NCI-H345 (cell line): ENCODE measurements at regions not wholly inside any gene's neighbourhood (a gene's known extent, or its start where the extent isn't known, plus 50 kb on each side); places are given as distances from the start of the nearest gene placed in this dataset.
"Not testable (repeated sequence)": the region's sequence is repeated elsewhere in the genome, so short reads cannot be mapped to it uniquely, and the experiment has no call there.

Source experiments
- DNase-seq: peaks from one replicate; lab custom pipeline; 2025; lab: John Stamatoyannopoulos, UW

DNA sequence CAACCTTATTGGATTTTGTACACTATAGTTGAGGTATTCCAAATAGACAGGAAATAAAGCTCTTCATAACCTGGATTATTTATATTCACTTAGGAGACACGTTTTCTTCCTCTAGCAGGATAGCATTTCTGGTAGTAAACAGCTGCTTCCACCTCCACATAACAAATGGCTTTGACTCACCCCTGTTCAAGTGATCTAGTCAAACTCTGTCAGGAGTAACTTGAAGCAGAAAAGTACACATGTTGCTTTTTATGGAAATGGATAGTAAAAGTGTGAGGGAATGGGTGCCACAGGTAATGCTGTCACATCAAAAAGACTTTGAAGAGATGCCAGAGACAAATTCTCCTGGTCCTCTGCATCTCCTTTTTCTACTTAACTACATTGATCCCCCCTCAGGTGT, 258.7 kb upstream of the SLC7A11 start:
- no peak for DNase-seq

DNA sequence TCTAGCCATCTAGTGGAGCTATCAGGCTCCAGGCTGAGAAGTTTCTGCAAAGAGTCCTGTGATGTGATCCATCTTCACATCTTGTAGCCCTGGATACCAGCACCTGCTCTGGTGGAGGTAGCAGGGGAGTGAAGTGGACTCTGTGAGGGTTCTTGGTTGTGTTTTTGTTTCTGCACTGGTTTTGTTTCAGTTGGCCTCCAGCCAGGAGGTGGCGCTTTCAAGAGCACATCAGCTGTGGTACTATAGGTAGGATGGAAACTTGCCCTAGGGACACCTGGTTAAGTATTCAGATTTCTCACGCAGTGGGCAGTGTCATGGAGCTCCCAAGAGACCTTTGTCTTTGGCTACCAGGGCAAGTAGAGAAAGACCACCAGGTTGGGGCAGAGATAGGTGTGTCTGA, 257.5 kb upstream of the SLC7A11 start:
- peak; percentile 19 for DNase-seq

DNA sequence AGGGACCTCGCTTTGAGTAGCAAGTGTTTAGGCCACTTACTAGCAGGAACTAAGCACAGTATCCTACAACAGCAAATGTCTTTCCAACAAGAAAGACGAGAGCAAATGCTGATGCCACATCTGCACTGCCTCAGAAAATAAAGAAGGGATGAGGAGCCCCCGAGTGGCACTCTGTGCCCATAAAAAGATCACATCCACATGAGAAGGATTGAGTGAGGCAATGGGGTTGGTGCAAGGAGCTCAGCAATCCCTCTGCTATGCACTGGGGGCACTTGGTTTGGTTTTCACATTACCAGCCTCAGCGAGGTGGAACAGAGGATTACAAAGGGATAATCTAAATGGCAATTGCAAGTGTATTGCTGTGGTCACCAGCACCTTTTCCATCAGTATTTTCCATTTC, 252.8 kb upstream of the SLC7A11 start:
- peak; percentile 13 for DNase-seq

DNA sequence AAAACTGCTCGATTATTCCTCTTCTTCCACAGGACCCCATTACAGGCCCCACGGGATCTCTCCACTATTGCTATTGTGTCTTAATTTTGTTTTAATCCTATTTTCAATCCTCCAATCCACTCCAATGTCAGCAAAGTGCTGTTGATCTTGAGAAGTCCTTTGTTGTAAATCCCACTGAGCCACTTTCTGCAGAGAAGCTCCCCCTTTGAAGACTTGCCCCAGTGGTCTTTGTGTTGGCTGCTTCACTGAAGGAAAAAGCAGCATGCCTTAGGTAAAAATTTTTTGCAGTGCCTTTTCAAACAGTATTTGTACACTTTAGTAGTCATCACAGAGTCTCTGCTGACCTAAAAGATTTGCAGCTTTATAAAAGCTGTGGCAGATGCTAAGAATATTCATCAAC, 252.0 kb upstream of the SLC7A11 start:
- DNase-seq: no peak

DNA sequence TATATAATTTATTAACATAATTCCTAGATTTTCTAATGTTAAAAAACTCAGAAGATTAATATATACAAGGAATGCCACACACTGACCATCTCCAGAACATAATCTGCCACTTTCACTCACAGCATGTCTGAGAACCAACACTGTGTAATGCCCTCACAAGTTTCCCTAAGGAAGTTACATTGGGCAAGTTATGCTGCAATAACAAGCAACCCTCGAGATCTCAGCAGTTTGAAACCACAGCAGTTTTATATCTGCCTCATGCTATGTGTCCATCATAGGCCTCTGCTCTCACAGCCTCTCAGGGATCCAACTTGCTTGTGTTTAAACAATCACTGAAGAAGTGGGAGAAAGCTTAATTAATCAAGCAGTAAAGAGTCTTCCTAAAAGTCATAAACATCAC, 250.0 kb upstream of the SLC7A11 start:
- DNase-seq: no peak

DNA sequence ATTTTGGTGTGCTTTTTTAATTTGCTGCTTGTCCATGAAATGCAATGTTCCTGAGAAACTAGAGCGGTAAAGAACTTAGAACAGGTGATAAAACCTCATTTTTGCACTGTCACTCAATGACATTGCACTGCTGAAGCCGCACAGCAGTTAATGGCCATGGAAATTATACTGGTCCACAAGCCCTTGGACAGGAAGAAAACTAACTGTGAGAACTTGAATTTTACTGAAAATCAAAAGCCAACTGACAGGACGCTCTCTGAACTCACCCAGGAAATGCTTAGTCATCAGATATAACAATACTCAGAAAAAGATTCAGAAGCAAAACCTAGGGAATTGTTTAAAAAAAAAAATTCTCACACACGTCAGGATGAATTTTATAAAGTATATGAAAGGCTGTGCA, 246.4 kb upstream of the SLC7A11 start:
- DNase-seq: no peak

DNA sequence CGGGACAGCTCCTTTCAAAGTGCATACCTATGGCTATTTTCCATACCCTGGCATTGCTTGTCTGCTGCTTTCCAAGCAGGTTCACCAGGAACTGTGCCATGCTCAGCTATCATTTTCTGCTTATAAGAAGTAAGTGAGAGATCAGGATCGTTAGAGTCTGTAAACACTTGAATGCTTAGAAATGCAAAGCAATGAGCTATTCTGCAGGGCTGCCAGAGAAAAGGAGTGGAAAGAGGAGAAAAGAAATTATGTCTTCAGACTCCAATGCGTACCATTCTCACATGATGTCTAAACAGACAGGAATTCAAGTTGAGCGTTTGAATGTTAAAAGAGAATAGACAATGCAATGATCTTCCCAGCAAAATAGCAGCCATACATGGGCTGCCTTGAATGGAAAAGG, 245.5 kb upstream of the SLC7A11 start:
- no peak for DNase-seq

DNA sequence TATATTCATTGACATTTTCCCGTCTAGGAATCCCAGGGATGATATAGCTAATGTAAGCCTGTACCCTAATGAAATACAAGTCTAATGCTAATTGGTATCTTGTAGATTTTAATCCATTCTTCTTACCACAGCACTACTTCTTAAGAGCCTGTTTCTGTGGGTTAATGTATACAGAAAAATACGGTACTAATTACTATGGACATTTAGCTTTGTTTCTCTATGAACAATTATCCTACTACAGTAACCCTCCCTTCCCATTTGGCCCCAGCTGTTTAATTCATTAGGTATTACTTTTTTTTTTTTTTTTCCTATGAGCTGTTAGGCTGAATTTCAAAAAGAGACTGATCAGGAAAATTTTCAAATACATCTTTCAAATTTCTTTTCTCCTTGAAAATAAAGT, 245.1 kb upstream of the SLC7A11 start:
- no peak for DNase-seq

DNA sequence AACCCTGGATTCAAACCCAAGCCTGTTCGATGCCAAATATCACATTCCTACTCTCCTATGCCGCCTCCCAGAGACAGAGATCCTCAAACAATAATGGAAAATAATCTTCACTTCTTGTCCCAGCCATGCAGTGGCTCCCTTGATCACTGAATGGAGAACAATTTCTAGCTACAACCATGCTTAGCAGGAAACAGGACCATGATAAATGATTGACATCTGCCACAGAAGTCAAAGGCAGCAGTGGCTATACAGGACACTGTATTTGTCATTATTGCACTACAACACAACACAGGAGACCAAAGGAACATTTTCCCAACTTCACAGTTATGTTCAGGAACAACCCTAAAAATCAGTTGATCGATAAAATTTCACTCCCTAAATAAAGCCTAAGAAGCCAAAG, 243.3 kb upstream of the SLC7A11 start:
- no peak for DNase-seq

DNA sequence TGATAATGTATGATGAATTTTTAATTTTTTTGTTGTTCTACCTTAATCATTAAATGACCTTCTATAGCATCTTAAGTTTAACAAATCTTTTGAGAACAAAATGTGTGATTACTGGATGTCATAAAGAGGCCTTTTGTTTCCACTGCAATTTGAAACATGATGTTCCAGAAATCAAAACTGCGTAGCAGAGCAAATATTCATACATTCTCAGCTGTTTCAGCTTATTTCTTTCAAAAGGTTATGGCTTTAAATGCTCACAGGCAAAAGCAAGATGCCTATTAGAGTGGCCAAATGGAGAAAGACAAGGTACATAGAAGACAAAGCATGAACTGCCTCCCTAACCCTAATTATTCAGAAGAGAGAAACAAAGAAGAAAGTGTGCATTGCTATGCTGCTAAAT, 233.0 kb upstream of the SLC7A11 start:
- DNase-seq: no peak

DNA sequence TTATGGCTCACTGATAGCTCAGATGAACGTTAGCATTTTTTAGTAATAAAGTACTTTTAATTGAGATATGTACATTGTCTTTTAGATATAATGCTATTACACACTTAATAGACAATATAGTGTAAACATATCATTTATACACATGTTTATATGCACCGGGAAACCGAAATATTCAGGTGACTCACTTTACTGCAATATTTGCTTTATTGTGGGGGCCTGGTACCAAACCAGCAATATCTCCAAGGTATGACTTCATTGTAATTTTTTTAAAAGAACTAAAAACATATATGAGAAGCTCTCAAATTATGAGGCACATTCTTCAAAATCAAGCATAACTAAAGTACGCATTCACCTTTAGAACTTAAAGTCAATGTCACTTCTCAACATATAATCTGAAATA, 231.2 kb upstream of the SLC7A11 start:
- DNase-seq: no peak

DNA sequence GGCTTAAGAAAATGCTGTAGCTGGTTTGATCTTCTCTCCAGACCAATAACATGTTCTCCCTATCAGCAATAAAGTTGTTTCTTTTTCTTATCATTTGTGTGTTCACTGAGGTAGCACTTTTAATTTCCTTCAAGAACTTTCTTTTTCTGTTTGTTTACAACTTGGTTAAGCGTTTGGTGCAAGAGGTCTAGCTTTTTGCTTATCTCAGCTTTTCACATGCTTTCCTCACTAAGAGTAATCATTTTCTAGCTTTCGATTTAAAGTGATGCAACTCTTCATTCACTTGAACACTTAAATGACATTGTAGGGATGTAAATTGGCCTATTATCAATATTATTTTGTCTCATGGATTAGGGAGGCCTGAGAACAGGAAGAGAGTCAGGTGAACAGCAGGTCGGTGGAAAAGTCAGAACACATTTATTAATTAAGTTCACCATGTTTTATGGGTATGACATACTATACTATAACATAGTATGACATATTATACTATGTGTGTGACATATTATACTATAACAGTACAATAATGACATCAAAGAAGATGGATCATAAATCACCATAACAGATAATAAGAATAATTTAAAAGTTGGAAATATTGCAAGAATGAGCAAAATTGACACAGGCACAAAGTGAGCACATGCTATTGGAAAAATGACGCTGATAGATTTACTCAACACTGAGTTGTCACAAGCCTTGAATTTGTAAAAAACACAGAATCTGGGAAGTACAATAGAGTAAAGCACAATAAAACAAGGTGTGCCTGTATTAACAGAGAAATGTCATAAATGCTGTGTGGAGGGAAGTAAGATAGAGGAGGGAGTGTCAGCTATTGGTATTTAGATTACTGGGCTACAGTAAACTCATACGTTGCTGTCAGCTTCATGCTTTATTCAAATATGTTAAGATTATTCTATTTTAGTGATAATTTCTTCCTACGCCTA, 218.6 kb upstream of the SLC7A11 start:
- no peak for DNase-seq

DNA sequence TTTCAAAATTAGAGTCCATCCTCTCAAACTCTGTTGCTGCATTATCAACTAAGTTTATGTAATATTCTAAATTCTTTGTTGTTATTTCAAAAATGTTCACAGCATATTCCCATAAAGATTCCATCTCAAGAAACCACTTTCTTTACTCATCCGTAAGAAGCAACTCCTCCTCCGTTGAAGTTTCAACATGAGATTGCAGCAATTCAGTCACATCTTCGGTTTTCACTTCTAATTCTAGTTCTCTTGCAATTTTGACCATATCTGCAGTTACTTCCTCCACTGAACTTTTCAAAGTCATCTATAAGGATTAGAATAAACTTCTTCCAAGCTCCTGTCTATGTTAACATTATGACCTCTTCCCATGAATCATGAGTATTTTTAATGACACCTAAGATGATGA, 216.6 kb upstream of the SLC7A11 start:
- no peak for DNase-seq

DNA sequence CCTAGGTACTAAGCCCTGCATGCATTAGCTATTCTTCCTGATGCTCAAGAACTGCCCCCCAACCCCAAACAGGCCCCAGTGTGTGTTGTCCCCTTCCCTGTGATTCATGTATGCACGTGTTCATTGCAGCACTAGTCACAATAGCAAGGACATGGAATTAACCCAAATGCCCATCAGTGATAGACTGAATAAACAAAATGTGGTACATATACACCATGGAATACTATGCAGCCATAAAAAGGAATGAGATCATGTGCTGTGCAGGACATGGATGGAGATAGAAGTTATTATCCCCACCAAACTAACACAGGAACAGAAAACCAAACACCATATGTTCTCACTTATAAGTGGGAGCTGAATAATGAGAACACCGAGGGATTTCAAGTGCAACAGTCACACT, 214.2 kb upstream of the SLC7A11 start:
- DNase-seq: not testable (repeated sequence)

DNA sequence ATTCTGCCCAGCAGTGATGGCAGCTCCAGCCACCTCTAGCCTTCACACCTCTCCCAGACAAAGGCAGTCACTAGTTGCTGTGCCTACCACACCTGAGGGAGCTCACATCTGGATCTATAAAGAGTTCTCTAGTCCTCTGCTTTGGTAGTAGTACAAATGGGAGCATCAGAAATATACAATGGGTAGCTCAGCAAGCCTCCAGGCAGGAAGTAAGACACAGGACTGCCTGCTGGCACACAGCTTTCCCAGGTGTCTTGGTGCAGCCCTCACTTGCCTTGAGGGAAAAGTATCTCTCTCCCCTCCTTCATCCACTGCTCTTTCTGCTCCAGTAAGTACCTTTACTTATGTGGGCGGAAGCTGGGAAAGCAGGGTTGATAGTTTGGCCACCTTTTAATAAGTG, 212.9 kb upstream of the SLC7A11 start:
- DNase-seq: no peak

DNA sequence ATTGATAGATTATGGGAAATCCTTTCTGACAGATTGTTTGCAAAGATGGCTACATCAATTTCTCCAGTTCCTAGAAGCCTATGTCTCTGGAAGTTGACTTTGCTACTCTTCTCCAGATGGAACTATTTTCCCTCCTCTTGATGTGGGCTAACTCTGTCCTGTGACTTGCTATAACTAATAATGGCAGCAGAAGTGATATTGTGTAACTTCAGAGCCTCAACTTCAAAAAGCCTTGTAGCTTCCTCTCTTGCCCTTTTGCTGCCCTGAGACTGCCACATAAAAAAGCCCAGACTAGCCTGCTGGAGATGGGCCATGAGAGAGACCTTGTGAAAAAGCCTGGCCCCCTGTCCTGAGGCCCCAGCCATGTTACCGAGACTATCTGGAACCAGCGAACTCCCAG, 210.7 kb upstream of the SLC7A11 start:
- DNase-seq: no peak

DNA sequence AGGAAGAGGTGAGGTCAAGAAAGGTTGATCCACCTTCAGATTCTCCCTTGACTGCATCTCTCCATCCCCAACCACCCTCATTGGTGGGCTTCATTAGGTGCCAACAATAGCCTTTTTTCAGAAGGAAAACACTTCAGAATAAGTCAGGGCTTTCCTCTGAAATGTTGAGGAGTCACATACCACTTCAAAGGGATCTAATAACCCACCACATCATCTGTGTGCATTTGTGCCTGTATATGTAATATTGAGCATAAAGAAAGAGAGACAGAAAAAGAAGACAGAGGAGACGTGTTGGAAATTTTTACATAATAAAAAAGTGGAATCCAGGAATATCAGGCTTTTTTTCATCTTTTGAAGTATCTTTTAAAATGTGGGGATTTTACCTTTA, 209.1 kb upstream of the SLC7A11 start:
- DNase-seq: no peak

DNA sequence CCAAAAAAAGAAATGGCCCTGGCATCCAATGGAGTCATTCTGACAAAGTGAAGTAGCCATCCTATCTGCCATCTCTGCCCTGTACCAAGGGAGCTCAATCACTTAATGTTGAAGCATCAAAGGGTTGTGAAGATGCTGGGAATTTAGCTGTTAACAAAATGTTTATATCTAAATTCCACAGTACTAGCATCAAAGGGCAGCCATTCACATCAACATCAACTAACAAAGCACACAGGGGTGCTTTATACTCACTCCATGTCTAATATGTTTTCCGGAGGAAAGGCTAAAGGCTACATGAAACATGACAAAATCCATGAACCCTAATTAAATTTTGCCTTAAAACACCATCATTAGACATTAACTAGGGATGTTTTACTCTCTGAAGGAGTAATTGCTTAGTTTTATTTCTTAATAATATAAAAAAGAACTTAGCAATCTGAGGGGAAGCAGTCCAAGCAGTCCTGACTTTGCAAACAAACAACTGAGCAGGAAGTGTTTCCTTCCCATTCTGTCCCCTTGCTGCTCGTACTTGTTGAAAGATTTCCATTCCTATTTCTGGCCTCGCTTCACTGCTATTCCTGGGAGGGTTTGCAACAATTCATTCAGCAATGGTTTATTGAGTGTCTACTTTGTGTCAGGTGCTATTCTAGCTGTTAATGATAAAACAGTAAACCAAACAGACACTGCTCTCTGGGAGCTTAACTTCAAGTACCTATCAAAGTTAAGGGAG, 208.6 kb upstream of the SLC7A11 start:
- DNase-seq: no peak

DNA sequence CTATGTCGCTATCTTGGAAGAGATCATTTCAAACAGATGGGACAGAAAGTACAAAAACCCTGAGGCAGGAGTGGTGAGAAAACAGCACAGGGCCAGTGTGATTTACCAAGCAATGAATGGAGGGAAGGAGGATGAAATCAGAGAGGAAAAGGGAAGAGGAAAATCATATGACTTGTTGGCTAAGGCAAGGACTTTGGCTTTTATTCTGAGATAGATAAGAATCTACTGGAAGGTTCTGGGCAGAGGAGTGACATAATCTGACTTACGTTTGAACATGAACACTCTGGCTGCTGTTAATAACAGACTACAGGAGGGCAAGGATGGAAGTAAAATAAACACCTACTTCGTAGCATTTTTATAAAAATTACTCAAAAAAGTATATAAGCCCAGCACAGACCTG, 207.8 kb upstream of the SLC7A11 start:
- no peak for DNase-seq

DNA sequence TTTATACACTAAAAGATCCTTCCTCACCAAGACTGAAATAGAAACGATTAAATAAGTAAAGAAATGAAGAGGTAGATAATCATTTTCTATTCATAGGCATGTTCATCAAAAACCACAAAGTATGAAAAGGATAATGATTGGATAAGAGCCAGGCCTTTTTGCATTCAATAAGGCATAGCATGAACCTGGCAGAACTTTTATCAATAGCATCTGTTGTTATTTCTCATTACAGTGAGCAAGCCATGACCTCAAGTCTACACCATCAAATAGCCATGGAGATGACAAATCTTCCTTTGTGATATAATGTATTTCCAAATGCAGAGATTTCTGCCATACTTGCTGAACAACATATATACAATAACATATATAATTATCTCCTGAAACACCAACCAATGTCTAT, 206.0 kb upstream of the SLC7A11 start:
- no peak for DNase-seq

DNA sequence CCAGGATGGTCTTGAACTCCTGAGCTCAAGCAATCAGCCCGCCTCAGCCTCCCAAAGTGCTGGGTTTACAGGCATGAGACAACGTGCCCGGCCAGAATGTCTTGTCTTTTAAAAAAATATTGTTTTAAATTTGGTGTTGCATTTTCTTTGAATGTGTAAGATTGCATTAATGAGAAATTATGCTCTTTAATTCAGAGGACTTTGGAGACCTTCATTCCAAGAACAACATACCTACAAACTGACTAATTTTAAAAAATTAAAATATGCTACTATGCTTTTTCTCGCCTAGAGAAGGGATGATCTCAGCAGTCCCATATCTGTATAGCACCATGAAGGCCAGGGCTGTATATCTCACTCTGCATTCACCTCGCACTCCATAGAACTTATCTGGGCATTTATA, 204.3 kb upstream of the SLC7A11 start:
- DNase-seq: no peak

DNA sequence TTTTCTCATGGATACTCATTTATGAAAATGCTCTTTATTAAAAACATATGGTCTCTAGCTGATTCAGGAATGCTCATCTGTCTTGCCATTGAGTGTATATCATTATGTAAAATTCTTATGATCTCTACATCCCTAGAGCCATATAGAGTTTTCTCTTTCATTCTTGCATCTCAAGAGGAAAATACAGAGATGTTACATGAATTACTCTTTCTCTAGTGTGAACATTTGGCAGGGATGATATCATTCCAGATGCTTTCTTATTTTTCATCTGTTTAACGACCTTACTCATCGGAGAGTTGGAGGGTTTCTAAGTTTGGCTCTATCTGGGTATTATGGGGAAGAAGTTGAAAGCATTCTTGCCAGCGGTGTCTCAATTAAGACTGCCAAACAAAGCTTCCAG, 202.9 kb upstream of the SLC7A11 start:
- DNase-seq: no peak

DNA sequence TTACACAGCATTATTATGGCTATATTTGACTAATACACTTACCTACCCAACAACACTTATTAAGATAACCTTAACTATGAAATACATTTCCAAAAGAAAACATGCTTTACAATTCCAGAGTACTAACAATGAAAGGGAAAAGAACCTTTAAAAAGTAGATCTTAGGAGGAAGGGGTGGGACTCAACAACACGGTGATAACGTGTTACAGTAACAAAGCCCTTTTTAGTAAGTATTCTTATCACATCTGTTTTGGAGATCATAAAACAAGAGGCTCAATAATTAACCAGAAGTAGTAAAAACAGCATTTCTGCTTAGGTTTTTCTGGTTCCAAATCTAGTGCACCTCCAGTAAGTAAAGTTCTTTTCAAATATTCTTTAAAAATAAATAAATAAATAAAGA, 202.1 kb upstream of the SLC7A11 start:
- no peak for DNase-seq

DNA sequence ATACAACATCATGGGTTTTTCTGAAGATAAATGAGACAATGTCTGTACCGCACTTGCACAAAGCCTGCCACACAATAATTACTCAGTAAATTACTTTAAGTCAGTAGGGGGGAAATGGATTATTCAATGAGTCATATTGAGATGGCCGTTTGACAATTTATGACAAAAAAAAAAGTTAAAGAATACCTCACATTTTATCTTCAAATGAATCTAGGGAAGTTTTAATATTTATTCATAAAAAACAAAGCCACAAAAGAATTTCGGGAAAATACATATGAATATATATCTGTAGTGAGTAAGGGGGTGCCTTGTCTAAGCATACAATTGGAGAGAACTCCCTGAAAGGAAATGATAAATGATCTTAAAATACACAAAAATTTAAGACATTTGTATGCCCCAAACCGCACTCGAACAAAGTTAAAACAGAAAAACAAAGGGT, 197.0 kb upstream of the SLC7A11 start:
- no peak for DNase-seq
